OCI-LY1 (cell line): ENCODE measurements at regions not wholly inside any gene's neighbourhood (a gene's known extent, or its start where the extent isn't known, plus 50 kb on each side); places are given as distances from the start of the nearest gene placed in this dataset.
"Not testable (repeated sequence)": the region's sequence is repeated elsewhere in the genome, so short reads cannot be mapped to it uniquely, and the experiment has no call there.

Experiments used
- H2AFZ ChIP-seq: fragments of 200-600 bp; sonication (generic), shearing (Covaris generic); 2 replicates; pipeline ENCODE4 v1.6.0; 2014; ENCODE audit warnings: antibody characterized with exemption, mild to moderate bottlenecking, low read length
- H3F3A ChIP-seq: fragments of 200-600 bp; sonication (generic), shearing (Covaris generic); 2 replicates; pipeline ENCODE4 v1.6.0; 2014; ENCODE audit warnings: mild to moderate bottlenecking, antibody characterized with exemption, low read length, moderate library complexity; ENCODE audit not compliant: insufficient read depth
- H3K27ac ChIP-seq: fragments of 200-600 bp; sonication (generic); 2 replicates; pipeline ENCODE4 v1.5.1; 2014; ENCODE audit warnings: low read length, mixed run types, mild to moderate bottlenecking, low read depth; ENCODE audit not compliant: poor library complexity, severe bottlenecking
- H3K27me3 ChIP-seq: fragments of 200-600 bp; sonication (generic); 2 replicates; pipeline ENCODE4 v1.6.0; 2014; ENCODE audit warnings: antibody characterized with exemption, mild to moderate bottlenecking, low read length, moderate library complexity; ENCODE audit not compliant: insufficient read depth
- H3K36me3 ChIP-seq: fragments of 200-600 bp; sonication (generic); 2 replicates; pipeline ENCODE4 v1.6.1; 2014; ENCODE audit warnings: mild to moderate bottlenecking, antibody characterized with exemption, low read length, moderate library complexity, mixed read lengths; ENCODE audit not compliant: insufficient read depth
- H3K4me1 ChIP-seq: fragments of 200-600 bp; sonication (generic); 2 replicates; pipeline ENCODE4 v1.5.1; 2014; ENCODE audit warnings: mild to moderate bottlenecking, low read length, moderate library complexity; ENCODE audit not compliant: insufficient read depth, severe bottlenecking
- H3K4me2 ChIP-seq: fragments of 200-600 bp; sonication (generic), shearing (Covaris generic); 2 replicates; pipeline ENCODE4 v1.6.1; 2014; ENCODE audit warnings: low read length
- H3K4me3 ChIP-seq: fragments of 200-600 bp; sonication (generic); 2 replicates; pipeline ENCODE4 v1.5.1; 2014; ENCODE audit warnings: low read length, low read depth, mild to moderate bottlenecking, mixed read lengths; ENCODE audit not compliant: poor library complexity, severe bottlenecking
- H3K79me2 ChIP-seq: fragments of 200-600 bp; shearing (Covaris generic); 2 replicates; pipeline ENCODE4 v1.6.1; 2016; ENCODE audit warnings: mixed run types, low read length, mixed read lengths; ENCODE audit not compliant: insufficient read depth
- H3K9ac ChIP-seq: fragments of 200-600 bp; sonication (generic), shearing (Covaris generic); 2 replicates; pipeline ENCODE4 v1.6.1; 2014; ENCODE audit warnings: mild to moderate bottlenecking, low read length, mixed read lengths
- H3K9me2 ChIP-seq: fragments of 200-600 bp; sonication (generic), shearing (Covaris generic); 2 replicates; pipeline ENCODE4 v1.6.1; 2014; ENCODE audit warnings: low read depth, mild to moderate bottlenecking, low read length, mixed read lengths
- H3K9me3 ChIP-seq: fragments of 200-600 bp; shearing (Covaris generic); 2 replicates; pipeline ENCODE4 v1.6.1; 2014; ENCODE audit warnings: low read length, mixed read lengths
- H4K20me1 ChIP-seq: fragments of 200-600 bp; sonication (generic), shearing (Covaris generic); 2 replicates; pipeline ENCODE4 v1.6.0; 2016; ENCODE audit warnings: mild to moderate bottlenecking, low read length; ENCODE audit not compliant: insufficient read depth
- EZH2 ChIP-seq: fragments of 200-600 bp; sonication (generic), shearing (Covaris generic); IDR thresholded peaks from 2 replicates; pipeline ENCODE4 v1.8.0; 2017; ENCODE audit warnings: borderline replicate concordance, mixed run types, mild to moderate bottlenecking, antibody characterized with exemption, low read length, moderate library complexity, mixed read lengths
- TF ChIP-seq, protein P1 (sequence below): fragments of 200-600 bp; sonication (generic), shearing (Covaris generic); IDR thresholded peaks from 2 replicates; pipeline ENCODE4 v1.5.1; 2017; ENCODE audit warnings: mild to moderate bottlenecking, antibody characterized with exemption, low read length, moderate library complexity, mixed read lengths

- TF ChIP-seq, protein P1, sequence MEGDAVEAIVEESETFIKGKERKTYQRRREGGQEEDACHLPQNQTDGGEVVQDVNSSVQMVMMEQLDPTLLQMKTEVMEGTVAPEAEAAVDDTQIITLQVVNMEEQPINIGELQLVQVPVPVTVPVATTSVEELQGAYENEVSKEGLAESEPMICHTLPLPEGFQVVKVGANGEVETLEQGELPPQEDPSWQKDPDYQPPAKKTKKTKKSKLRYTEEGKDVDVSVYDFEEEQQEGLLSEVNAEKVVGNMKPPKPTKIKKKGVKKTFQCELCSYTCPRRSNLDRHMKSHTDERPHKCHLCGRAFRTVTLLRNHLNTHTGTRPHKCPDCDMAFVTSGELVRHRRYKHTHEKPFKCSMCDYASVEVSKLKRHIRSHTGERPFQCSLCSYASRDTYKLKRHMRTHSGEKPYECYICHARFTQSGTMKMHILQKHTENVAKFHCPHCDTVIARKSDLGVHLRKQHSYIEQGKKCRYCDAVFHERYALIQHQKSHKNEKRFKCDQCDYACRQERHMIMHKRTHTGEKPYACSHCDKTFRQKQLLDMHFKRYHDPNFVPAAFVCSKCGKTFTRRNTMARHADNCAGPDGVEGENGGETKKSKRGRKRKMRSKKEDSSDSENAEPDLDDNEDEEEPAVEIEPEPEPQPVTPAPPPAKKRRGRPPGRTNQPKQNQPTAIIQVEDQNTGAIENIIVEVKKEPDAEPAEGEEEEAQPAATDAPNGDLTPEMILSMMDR: no peak
- no peak for TF ChIP-seq EZH2
- no peaks in the 10 kb centered on the region for H3F3A ChIP-seq
- H3K9me3 ChIP-seq: no peaks in the 10 kb centered on the region
- no peaks in the 10 kb centered on the region for H4K20me1 ChIP-seq
- no peak overlapping the region for H3K4me2 ChIP-seq
- no peaks in the 10 kb centered on the region for H3K4me1 ChIP-seq
- H3K27me3 ChIP-seq: no peaks in the 10 kb centered on the region; the same call in 1 of the 2 replicates
- H3K27ac ChIP-seq: no peak overlapping the region
- H3K4me3 ChIP-seq: no peak overlapping the region
- H3K79me2 ChIP-seq: no peaks in the 10 kb centered on the region
- no peaks in the 10 kb centered on the region for H3K36me3 ChIP-seq
- H2AFZ ChIP-seq: no peak overlapping the region
- no peak overlapping the region for H3K9ac ChIP-seq
- no peaks in the 10 kb centered on the region for H3K9me2 ChIP-seq
Measured at GRCh38 chr2:43067254-43068040, 159.0 kb downstream of the ZFP36L2 start.

DNA sequence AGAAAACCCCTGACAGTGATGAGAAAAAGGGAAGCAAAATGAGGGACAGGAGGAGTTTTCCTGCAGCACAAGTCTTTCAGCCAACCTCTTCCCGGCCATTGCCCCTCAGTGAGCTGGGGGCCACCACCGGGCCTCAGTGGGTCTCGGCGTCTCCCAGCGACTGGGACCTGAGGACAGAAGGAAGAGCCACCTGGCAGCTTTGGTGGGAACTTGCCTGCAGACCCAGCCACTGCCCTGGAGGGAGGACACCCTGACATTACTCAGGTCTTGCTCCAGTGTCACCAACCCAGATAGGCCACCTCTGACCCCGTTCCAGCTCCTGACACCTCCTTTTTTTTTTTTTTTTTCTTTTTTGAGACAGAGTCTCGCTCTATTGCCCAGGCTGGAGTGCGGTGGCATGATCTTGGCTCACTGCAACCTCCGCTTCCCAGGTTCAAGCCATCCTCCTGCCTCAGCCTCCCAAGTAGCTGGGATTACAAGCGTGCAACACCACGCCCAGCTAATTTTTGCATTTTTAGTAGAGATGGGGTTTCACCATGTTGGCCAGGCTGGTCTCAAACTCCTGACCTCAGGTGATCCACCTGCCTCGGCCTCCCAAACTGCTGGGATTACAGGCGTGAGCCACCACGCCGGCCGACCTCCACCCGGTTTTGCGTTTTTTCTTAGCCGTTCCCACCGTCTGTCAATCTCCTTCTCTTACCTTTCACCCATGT lies 159.7 kb downstream of the ZFP36L2 start:
- H3F3A ChIP-seq, H3K4me2 ChIP-seq, H3K27me3 ChIP-seq, H3K9me3 ChIP-seq, H3K79me2 ChIP-seq, H3K27ac ChIP-seq, H3K4me1 ChIP-seq, H4K20me1 ChIP-seq, H3K9me2 ChIP-seq, H3K4me3 ChIP-seq, H2AFZ ChIP-seq, H3K36me3 ChIP-seq, H3K9ac ChIP-seq: not testable (repeated sequence)

DNA sequence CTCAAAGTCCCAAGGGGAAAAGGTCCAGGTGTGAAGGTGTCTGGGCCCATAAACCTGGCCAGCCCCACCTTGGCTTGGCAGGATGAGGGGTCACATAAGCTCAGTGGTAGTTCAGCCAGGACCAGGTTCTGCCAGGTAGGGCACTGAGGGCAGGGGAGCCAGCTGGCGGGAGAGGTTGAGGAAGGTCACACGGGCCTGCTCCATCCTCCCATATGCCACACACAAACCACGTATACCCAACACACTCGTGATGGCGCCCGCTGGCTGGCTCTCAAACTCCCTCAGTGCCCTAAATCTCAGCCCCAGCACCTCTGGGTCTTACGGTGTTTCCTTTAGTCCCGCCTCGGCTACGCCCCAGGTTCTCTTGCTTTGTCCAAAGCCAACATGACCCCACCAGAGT lies 160.5 kb downstream of the ZFP36L2 start:
- Histone ChIP-seq H3F3A (no peaks in the 10 kb centered on the region), H3K4me3 (no peak overlapping the region), H3K4me1 (no peaks in the 10 kb centered on the region), H3K27me3 (no peaks in the 10 kb centered on the region), H3K27ac (no peak overlapping the region), H2AFZ (no peak overlapping the region), H3K9me2 (no peaks in the 10 kb centered on the region), H3K4me2 (no peak overlapping the region), H3K9me3 (0 out of 2 replicates have a peak, but pooled peaks cover 5% of the 10 kb centered on the region), H3K36me3 (no peaks in the 10 kb centered on the region), H3K79me2 (no peaks in the 10 kb centered on the region), H4K20me1 (no peaks in the 10 kb centered on the region), H3K9ac (no peak overlapping the region)
- TF ChIP-seq, protein P1: no peak
- TF ChIP-seq EZH2: no peak
